K562 (cell line): ENCODE measurements at regions not wholly inside any gene's neighbourhood (a gene's known extent, or its start where the extent isn't known, plus 50 kb on each side); places are given as distances from the start of the nearest gene placed in this dataset.

ENCODE experiments used
- ATAC-seq: fragments of 200-7000 bp; cut with Tn5 transposase; 3 replicates; pipeline ENCODE4 v1.9.1; 2020; ENCODE audit warnings: moderate library complexity
- BruUV-seq: library from RNA; stranded (reverse); fragments of 400-500 nt; replicated peaks from 2 replicates; lab custom pipeline; 2021; lab: Mats Ljungman, UMichigan
- CTCF ChIA-PET: fragments of 300-600 bp; formaldehyde crosslinking; extraction: SDS; loops from one replicate; lab custom pipeline; 2021; ENCODE audit warnings: low intra/inter-chr PET ratio; lab: Yijun Ruan, JAX
- POLR2A ChIA-PET: fragments of 300-600, 350-650 bp; sonication (Branson Sonifier 250); formaldehyde crosslinking; extraction: SDS; loops from one replicate; lab custom pipeline; 2021; ENCODE audit warnings: antibody characterized with exemption, inconsistent platforms; lab: Yijun Ruan, JAX
- DNase-seq, 4 experiments: peaks; one replicate each; pipeline versions ENCODE4 v3.0.0 to v3.0.0-alpha.2; 2011 to 2018; ENCODE audit warnings: low spot score in 3 of 4, mixed read lengths in 3 of 4; ENCODE audit errors: extremely low read depth in 1 of 4
- FAIRE-seq: peaks from 2 replicates; lab custom pipeline; 2011; peaks lifted over from hg19 to GRCh38; lab: Jason Lieb, UNC
- H2AFZ ChIP-seq: 2 replicates; pipeline ENCODE4 v1.6.0; 2011; ENCODE audit warnings: low read depth, low read length, control low read depth, inconsistent platforms
- H3K27ac ChIP-seq: fragments of 200-600 bp; 3 replicates; pipeline ENCODE4 v1.8.0; 2011; ENCODE audit warnings: low read depth, mild to moderate bottlenecking, control low read depth, inconsistent platforms, low read length, moderate library complexity, mixed read lengths; ENCODE audit errors: extremely low read depth
- H3K27me3 ChIP-seq, 2 experiments: fragments of 300-600 bp in 1 of 2; 2 replicates in 1 of 2; 3 replicates in 1 of 2; pipeline versions ENCODE4 v1.6.0 to v1.8.0; 2011; ENCODE audit warnings: inconsistent platforms in 2 of 2, low read length in 2 of 2, mild to moderate bottlenecking in 1 of 2, mixed read lengths in 1 of 2, moderate library complexity in 1 of 2; ENCODE audit not compliant: control insufficient read depth in 2 of 2, insufficient read depth in 2 of 2
- H3K36me3 ChIP-seq: fragments of 300-600 bp; 3 replicates; pipeline ENCODE4 v1.8.0; 2011; ENCODE audit warnings: mild to moderate bottlenecking, low read length, inconsistent platforms; ENCODE audit not compliant: control insufficient read depth, insufficient read depth
- H3K4me1 ChIP-seq, 2 experiments: fragments of 200-600 bp in 1 of 2; replicated peaks in 1 of 2; 2 replicates in 1 of 2; 3 replicates in 1 of 2; pipeline versions ENCODE4 v1.5.1 to v1.8.0; 2011; ENCODE audit warnings: inconsistent platforms in 2 of 2, low read length in 2 of 2, mild to moderate bottlenecking in 1 of 2, mixed read lengths in 1 of 2, moderate library complexity in 1 of 2; ENCODE audit not compliant: control insufficient read depth in 2 of 2, insufficient read depth in 2 of 2
- H3K4me2 ChIP-seq: 2 replicates; pipeline ENCODE4 v1.6.1; 2011; ENCODE audit warnings: low read length, control low read depth, inconsistent platforms, mixed read lengths; ENCODE audit not compliant: insufficient read depth
- H3K4me3 ChIP-seq: fragments of 200-600 bp; sonication (generic), shearing (Covaris generic); 2 replicates; pipeline ENCODE4 v1.5.1; 2016; ENCODE audit warnings: control low read depth, inconsistent platforms
- H3K79me2 ChIP-seq: fragments of 200-600 bp; 3 replicates; pipeline ENCODE4 v1.8.0; 2011; ENCODE audit warnings: low read length, inconsistent platforms; ENCODE audit not compliant: control insufficient read depth, insufficient read depth
- H3K9ac ChIP-seq, 2 experiments: 2 replicates each; pipeline versions ENCODE4 v1.6.0 to v1.6.1; 2011; ENCODE audit warnings: low read depth in 2 of 2, low read length in 2 of 2, control low read depth in 1 of 2, inconsistent platforms in 1 of 2, mild to moderate bottlenecking in 1 of 2, mixed read lengths in 1 of 2; ENCODE audit not compliant: insufficient read depth in 1 of 2
- H3K9me1 ChIP-seq: one replicate; pipeline ENCODE4 v1.6.0; 2011; ENCODE audit warnings: inconsistent platforms, mild to moderate bottlenecking, low read length, moderate library complexity; ENCODE audit not compliant: control insufficient read depth, insufficient read depth
- H3K9me3 ChIP-seq: replicated peaks from 2 replicates; pipeline ENCODE4 v1.5.1; 2011; ENCODE audit warnings: low read depth, low read length, inconsistent platforms; ENCODE audit not compliant: control insufficient read depth, insufficient read depth
- H4K20me1 ChIP-seq: replicated peaks from 2 replicates; pipeline ENCODE4 v1.6.1; 2011; ENCODE audit warnings: low read length, inconsistent platforms, mixed read lengths; ENCODE audit not compliant: control insufficient read depth, insufficient read depth
- ETV6 ChIP-seq, 3 experiments: fragments of 150-350 bp in 1 of 3; sonication (generic) in 1 of 3; formaldehyde crosslinking in 1 of 3; IDR thresholded peaks; 2 replicates each; pipeline versions ENCODE4 v1.6.1 to v1.8.0; 2014 to 2022; ENCODE audit warnings: borderline replicate concordance in 2 of 3, low read depth in 2 of 3, antibody characterized with exemption in 1 of 3, low read length in 1 of 3, mild to moderate bottlenecking in 1 of 3, missing genetic modification reagents in 1 of 3
- FUS ChIP-seq: fragments of 200-400 bp; formaldehyde crosslinking; optimal IDR thresholded peaks from 2 replicates; pipeline ENCODE3; 2017; ENCODE audit warnings: low read depth, low read length
- HES1 ChIP-seq: fragments of 450-650 bp; IDR thresholded peaks from 2 replicates; pipeline ENCODE4 v1.6.1; 2016; ENCODE audit warnings: low read depth, mild to moderate bottlenecking, moderate library complexity
- HMG20A ChIP-seq: fragments of 450-650 bp; formaldehyde crosslinking; conservative IDR thresholded peaks from 2 replicates; pipeline ENCODE4 v1.4.0; 2020; ENCODE audit warnings: mild to moderate bottlenecking, mixed read lengths
- NCOR1 ChIP-seq: fragments of 450-650 bp; IDR thresholded peaks from 2 replicates; pipeline ENCODE4 v1.6.1; 2016; ENCODE audit warnings: mild to moderate bottlenecking, moderate library complexity
- POLR2H ChIP-seq: IDR thresholded peaks from 2 replicates; pipeline ENCODE4 v1.6.1; 2016; ENCODE audit warnings: missing genetic modification characterization, low read depth, mild to moderate bottlenecking, control low read depth, missing compliant biosample characterization, moderate library complexity
- SUPT5H ChIP-seq: fragments of 450-650 bp; IDR thresholded peaks from 2 replicates; pipeline ENCODE4 v1.6.1; 2016
- ZNF146 ChIP-seq: IDR thresholded peaks from one replicate; pipeline ENCODE4 v1.6.1; 2018; ENCODE audit warnings: missing compliant biosample characterization; ENCODE audit not compliant: unreplicated experiment
- WGBS: fragments of 100-300 bp; shearing (Covaris generic); methylation state at CpG from one replicate; pipeline ENCODE4 v1.1.6; 2016; ENCODE audit warnings: low coverage, mixed read lengths; ENCODE audit not compliant: insufficient coverage; ENCODE audit errors: missing lambda C conversion rate; 5-methylcytosine and 5-hydroxymethylcytosine counted together
- in situ Hi-C: fragments of 300-500 bp; cut with MboI; formaldehyde crosslinking; loops from 4 replicates; pipeline ENCODE4 v1.15.0; 2018; ENCODE audit warnings: inconsistent platforms, mixed read lengths
- intact Hi-C: fragments of 100-400 bp; cut with micrococcal nuclease; formaldehyde crosslinking; loops from 2 replicates; pipeline ENCODE4 v1.14.2; 2022
- TF ChIP-seq, protein P1 (sequence below): fragments of 250-450 bp; sonication (Bioruptor Pico); IDR thresholded peaks from 2 replicates; pipeline ENCODE4 v1.4.0; 2020; ENCODE audit warnings: mild to moderate bottlenecking
- TF ChIP-seq, protein P2 (sequence below): fragments of 250-450 bp; sonication (Bioruptor Pico); IDR thresholded peaks from 2 replicates; pipeline ENCODE4 v1.8.0; 2022; ENCODE audit warnings: moderate library complexity, mild to moderate bottlenecking, inconsistent platforms

GRCh38 chr13:71054358-71054757, 812.6 kb downstream of the DACH1 start:
- no peaks in the 10 kb centered on the region for H3K9me1 ChIP-seq
- no peaks in the 10 kb centered on the region for H3K4me1 ChIP-seq
- intact Hi-C loops: no loop called here
- 0% methylated on average over 1 of the region's 1 CpG for WGBS
- H2AFZ ChIP-seq: no peak overlapping the region
- H3K4me3 ChIP-seq: no peak overlapping the region
- no peak overlapping the region for H3K27ac ChIP-seq
- H4K20me1 ChIP-seq: no peaks in the 10 kb centered on the region
- H3K9ac ChIP-seq: no peak overlapping the region
- no peaks in the 10 kb centered on the region for H3K79me2 ChIP-seq
- CTCF ChIA-PET: no interaction called here
- no peaks in the 10 kb centered on the region for H3K9me3 ChIP-seq
- FAIRE-seq (no peak), DNase-seq (no peak), ATAC-seq (no peak)
- TF ChIP-seq POLR2H (tag): no peak
- TF ChIP-seq FUS: no peak
- TF ChIP-seq SUPT5H: no peak
- TF ChIP-seq HES1: no peak
- no peak for TF ChIP-seq ZNF146 (CRISPR knock-in tag)
- TF ChIP-seq, protein P1, sequence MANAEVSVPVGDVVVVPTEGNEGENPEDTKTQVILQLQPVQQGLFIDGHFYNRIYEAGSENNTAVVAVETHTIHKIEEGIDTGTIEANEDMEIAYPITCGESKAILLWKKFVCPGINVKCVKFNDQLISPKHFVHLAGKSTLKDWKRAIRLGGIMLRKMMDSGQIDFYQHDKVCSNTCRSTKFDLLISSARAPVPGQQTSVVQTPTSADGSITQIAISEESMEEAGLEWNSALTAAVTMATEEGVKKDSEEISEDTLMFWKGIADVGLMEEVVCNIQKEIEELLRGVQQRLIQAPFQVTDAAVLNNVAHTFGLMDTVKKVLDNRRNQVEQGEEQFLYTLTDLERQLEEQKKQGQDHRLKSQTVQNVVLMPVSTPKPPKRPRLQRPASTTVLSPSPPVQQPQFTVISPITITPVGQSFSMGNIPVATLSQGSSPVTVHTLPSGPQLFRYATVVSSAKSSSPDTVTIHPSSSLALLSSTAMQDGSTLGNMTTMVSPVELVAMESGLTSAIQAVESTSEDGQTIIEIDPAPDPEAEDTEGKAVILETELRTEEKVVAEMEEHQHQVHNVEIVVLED (CRISPR knock-in tag): no peak
- TF ChIP-seq ETV6 (IDR thresholded peaks at IDR 0.05; ENCODE audit: borderline replicate concordance in 1 of 2, low read depth in 2 of 2, low read length in 1 of 2): no peak
- no peak for TF ChIP-seq ETV6 (CRISPR knock-in tag; IDR thresholded peaks at IDR 0.05; ENCODE audit: borderline replicate concordance)
- TF ChIP-seq NCOR1: no peak
- no peak for TF ChIP-seq HMG20A
- TF ChIP-seq, protein P2, sequence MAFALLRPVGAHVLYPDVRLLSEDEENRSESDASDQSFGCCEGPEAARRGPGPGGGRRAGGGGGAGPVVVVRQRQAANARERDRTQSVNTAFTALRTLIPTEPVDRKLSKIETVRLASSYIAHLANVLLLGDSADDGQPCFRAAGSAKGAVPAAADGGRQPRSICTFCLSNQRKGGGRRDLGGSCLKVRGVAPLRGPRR: no peak
- in situ Hi-C loops: no loop called here
- no peaks in the 10 kb centered on the region for H3K36me3 ChIP-seq
- H3K27me3 ChIP-seq: no peaks in the 10 kb centered on the region
- H3K4me2 ChIP-seq: no peak overlapping the region
- POLR2A ChIA-PET: no interaction called here
- BruUV-seq: no TSS peak
